ENCODE measurements at regions not wholly inside any gene's neighbourhood (a gene's known extent, or its start where the extent isn't known, plus 50 kb on each side); places are given as distances from the start of the nearest gene placed in this dataset.

DNA sequence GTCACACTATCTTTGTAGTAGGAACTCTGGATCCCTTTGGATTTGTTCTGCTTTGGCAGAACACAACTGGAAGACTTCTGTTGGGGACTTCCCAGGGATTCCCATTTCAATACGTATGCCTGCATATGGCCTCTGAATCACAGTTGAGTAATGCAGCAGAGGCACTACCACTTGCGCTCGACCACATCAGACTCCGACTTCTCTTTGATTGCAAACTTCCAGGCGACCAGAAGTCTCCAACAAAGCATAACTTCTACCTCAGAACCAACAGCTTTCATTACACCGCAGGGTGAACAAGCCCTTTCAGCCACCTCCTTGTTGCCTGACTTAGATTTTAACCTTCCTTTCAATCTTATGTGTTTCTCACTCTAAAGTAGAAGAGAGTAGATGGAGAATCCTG is 924.4 kb downstream of the IGSF11 start:
- H3K27ac ChIP-seq (ENCODE audit: low read depth in 2 of 2, low read length in 2 of 2) = no peak overlapping the region
- H3K4me1 ChIP-seq (ENCODE audit: control insufficient read depth in 2 of 3, insufficient read depth in 2 of 3, low read depth in 1 of 3, low read length in 3 of 3) = no peaks in the 10 kb centered on the region
- H3K27me3 ChIP-seq (ENCODE audit: control insufficient read depth, insufficient read depth, low read length) = no peaks in the 10 kb centered on the region
- no peaks in the 10 kb centered on the region for H3K9me3 ChIP-seq (ENCODE audit: control insufficient read depth in 2 of 3, insufficient read depth in 1 of 3, low read length in 3 of 3)
- no peak overlapping the region for H3K4me3 ChIP-seq (ENCODE audit: low read length in 3 of 3)
- no peak overlapping the region for H3K9ac ChIP-seq (ENCODE audit: low read length in 3 of 3)
- intact Hi-C loops (cut with DNase I) = no loop called here
- no peak for DNase-seq
- TF ChIP-seq CTCF (IDR thresholded peaks at IDR 0.05; ENCODE audit: borderline replicate concordance, extremely low read depth, insufficient read depth) = no peak
- no peaks in the 10 kb centered on the region for H3K36me3 ChIP-seq (ENCODE audit: control insufficient read depth in 2 of 3, insufficient read depth in 3 of 3, low read length in 3 of 3)
- no peak for FAIRE-seq

- H3K36me3 ChIP-seq (ENCODE audit: control insufficient read depth in 2 of 3, insufficient read depth in 3 of 3, low read length in 3 of 3) = no peaks in the 10 kb centered on the region
Measured at GRCh38 chr3:118116991-118117390, 917.7 kb downstream of the IGSF11 start.

GRCh38 chr3:118126751-118127150 is 907.9 kb downstream of the IGSF11 start:
- H3K27ac ChIP-seq (ENCODE audit: low read depth in 2 of 2, low read length in 2 of 2) = no peak overlapping the region
- no peaks in the 10 kb centered on the region for H3K27me3 ChIP-seq (ENCODE audit: control insufficient read depth, insufficient read depth, low read length)
- DNase-seq (no peak), FAIRE-seq (no peak)
- no peaks in the 10 kb centered on the region for H3K36me3 ChIP-seq (ENCODE audit: control insufficient read depth in 2 of 3, insufficient read depth in 3 of 3, low read length in 3 of 3)
- no peaks in the 10 kb centered on the region for H3K4me1 ChIP-seq (ENCODE audit: control insufficient read depth in 2 of 3, insufficient read depth in 2 of 3, low read depth in 1 of 3, low read length in 3 of 3)
- H3K9ac ChIP-seq (ENCODE audit: low read length in 3 of 3) = no peak overlapping the region
- intact Hi-C loops (cut with DNase I) = no loop called here
- H3K4me3 ChIP-seq (ENCODE audit: low read length in 3 of 3) = no peak overlapping the region
- H3K9me3 ChIP-seq (ENCODE audit: control insufficient read depth in 2 of 3, insufficient read depth in 1 of 3, low read length in 3 of 3) = no peaks in the 10 kb centered on the region
- no peak for TF ChIP-seq CTCF (IDR thresholded peaks at IDR 0.05; ENCODE audit: borderline replicate concordance, extremely low read depth, insufficient read depth)

More at GRCh38 chr3:118116991-118117390, 917.7 kb downstream of the IGSF11 start:
- Histone ChIP-seq H3K27me3 (ENCODE audit: control insufficient read depth, insufficient read depth, low read length) (no peaks in the 10 kb centered on the region), H3K9me3 (ENCODE audit: control insufficient read depth in 2 of 3, insufficient read depth in 1 of 3, low read length in 3 of 3) (no peaks in the 10 kb centered on the region), H3K4me1 (ENCODE audit: control insufficient read depth in 2 of 3, insufficient read depth in 2 of 3, low read depth in 1 of 3, low read length in 3 of 3) (no peaks in the 10 kb centered on the region), H3K4me3 (ENCODE audit: low read length in 3 of 3) (no peak overlapping the region), H3K27ac (ENCODE audit: low read depth in 2 of 2, low read length in 2 of 2) (no peak overlapping the region), H3K9ac (ENCODE audit: low read length in 3 of 3) (no peak overlapping the region)
- no peak for TF ChIP-seq CTCF (IDR thresholded peaks at IDR 0.05; ENCODE audit: borderline replicate concordance, extremely low read depth, insufficient read depth)
- FAIRE-seq (no peak), DNase-seq (no peak)
- intact Hi-C loops (cut with DNase I) = no loop called here

DNA sequence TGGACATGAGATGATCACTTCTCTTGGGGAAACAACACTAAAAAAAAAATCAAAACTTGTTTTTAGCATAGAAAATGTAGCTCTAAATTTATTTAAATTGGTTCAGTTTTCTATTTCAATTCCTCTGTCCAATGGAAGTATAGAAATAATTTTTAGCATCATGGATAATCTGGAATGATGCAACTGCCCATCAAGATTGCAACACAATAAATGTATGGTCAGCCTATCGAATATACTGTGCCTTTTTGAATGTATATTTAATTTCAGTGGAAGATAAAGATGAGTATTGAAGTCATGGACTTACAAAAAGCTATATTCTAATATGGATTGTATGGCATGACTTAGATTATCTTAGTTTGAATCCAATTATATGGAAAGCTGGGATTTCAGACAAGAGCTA is 906.7 kb downstream of the IGSF11 start:
- Histone ChIP-seq H3K9ac (ENCODE audit: low read length in 3 of 3) (no peak overlapping the region), H3K4me1 (ENCODE audit: control insufficient read depth in 2 of 3, insufficient read depth in 2 of 3, low read depth in 1 of 3, low read length in 3 of 3) (no peaks in the 10 kb centered on the region), H3K27me3 (ENCODE audit: control insufficient read depth, insufficient read depth, low read length) (no peaks in the 10 kb centered on the region), H3K9me3 (ENCODE audit: control insufficient read depth in 2 of 3, insufficient read depth in 1 of 3, low read length in 3 of 3) (no peaks in the 10 kb centered on the region), H3K4me3 (ENCODE audit: low read length in 3 of 3) (no peak overlapping the region), H3K27ac (ENCODE audit: low read depth in 2 of 2, low read length in 2 of 2) (no peak overlapping the region), H3K36me3 (ENCODE audit: control insufficient read depth in 2 of 3, insufficient read depth in 3 of 3, low read length in 3 of 3) (no peaks in the 10 kb centered on the region)
- intact Hi-C loops (cut with DNase I) = no loop called here
- FAIRE-seq = no peak
- DNase-seq = no peak
- TF ChIP-seq CTCF (IDR thresholded peaks at IDR 0.05; ENCODE audit: borderline replicate concordance, extremely low read depth, insufficient read depth) = no peak

Data from kidney (tissue), 13 donors.